ENCODE measurements at regions not wholly inside any gene's neighbourhood (a gene's known extent, or its start where the extent isn't known, plus 50 kb on each side); places are given as distances from the start of the nearest gene placed in this dataset.

DNA sequence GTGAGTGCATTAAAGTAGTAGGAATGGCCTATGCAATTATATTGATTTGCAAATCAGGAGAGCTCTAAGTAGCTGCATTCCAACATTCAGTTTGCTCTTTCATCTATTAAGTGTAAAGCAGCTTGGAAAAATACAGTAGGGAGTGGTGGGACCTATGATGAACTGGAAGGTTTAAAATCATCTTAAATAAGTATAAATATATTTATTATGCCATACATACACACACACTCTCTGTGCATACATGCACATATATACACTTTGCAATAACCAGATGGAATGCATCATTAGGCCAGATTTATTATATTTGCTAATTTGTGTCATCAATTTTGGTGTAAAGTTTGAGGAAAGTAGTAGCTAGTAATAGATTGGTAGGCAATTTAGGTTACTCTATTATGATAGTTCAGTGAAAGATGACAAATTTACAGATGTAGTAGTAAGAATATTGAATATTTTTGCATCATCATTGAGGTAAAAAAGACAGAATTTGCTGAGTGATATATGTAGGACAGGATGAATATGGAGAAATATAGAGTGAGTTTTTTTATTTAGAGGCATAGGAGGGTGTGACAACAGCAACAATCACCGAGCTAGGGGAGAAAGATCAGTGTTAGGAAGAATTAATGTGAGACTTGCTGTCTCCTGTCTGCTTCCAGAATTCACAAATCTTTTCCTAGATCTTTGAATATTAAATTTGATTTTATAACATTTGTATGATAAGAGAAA lies 961.0 kb upstream of the CDH2 start:
- H3K27ac ChIP-seq (ENCODE audit: insufficient read depth, low read length), result no peak overlapping the region
- H3K9ac ChIP-seq (ENCODE audit: insufficient read depth, low read length), result no peak overlapping the region
- H3K79me2 ChIP-seq (ENCODE audit: control insufficient read depth, insufficient read depth, low read length), result no peaks in the 10 kb centered on the region
- TF ChIP-seq, protein P1, sequence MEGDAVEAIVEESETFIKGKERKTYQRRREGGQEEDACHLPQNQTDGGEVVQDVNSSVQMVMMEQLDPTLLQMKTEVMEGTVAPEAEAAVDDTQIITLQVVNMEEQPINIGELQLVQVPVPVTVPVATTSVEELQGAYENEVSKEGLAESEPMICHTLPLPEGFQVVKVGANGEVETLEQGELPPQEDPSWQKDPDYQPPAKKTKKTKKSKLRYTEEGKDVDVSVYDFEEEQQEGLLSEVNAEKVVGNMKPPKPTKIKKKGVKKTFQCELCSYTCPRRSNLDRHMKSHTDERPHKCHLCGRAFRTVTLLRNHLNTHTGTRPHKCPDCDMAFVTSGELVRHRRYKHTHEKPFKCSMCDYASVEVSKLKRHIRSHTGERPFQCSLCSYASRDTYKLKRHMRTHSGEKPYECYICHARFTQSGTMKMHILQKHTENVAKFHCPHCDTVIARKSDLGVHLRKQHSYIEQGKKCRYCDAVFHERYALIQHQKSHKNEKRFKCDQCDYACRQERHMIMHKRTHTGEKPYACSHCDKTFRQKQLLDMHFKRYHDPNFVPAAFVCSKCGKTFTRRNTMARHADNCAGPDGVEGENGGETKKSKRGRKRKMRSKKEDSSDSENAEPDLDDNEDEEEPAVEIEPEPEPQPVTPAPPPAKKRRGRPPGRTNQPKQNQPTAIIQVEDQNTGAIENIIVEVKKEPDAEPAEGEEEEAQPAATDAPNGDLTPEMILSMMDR (conservative IDR thresholded peaks at IDR 0.05 in 1 of 2, IDR thresholded peaks at IDR 0.05 in 1 of 2; ENCODE audit: low read depth in 1 of 2, low read length in 2 of 2), result no peak
- no peak for TF ChIP-seq EZH2 (IDR thresholded peaks at IDR 0.05; ENCODE audit: low read length, missing control alignments)
- H3K36me3 ChIP-seq (ENCODE audit: control insufficient read depth, insufficient read depth, low read length), result no peaks in the 10 kb centered on the region
- no peak for DNase-seq (ENCODE audit: low read depth in 2 of 2)
- H3K4me1 ChIP-seq (ENCODE audit: control insufficient read depth, extremely low read depth, insufficient read depth, low read length), result no peaks in the 10 kb centered on the region
- no peaks in the 10 kb centered on the region for H3K27me3 ChIP-seq (ENCODE audit: control insufficient read depth, insufficient read depth, low read length)
- H2AFZ ChIP-seq (ENCODE audit: low read length), result no peak overlapping the region
- no peaks in the 10 kb centered on the region for H4K20me1 ChIP-seq (ENCODE audit: control insufficient read depth, extremely low read depth, insufficient read depth, low read length)
- no peaks in the 10 kb centered on the region for H3K9me3 ChIP-seq (ENCODE audit: control insufficient read depth, insufficient read depth, low read depth, low read length)
- no peak overlapping the region for H3K4me3 ChIP-seq (replicated peaks in 1 of 4; ENCODE audit: control extremely low read depth in 1 of 4, insufficient read depth in 1 of 4, low read depth in 3 of 4, low read length in 4 of 4)
- no peak overlapping the region for H3K4me2 ChIP-seq (ENCODE audit: extremely low read depth, insufficient read depth, low read length)

DNA sequence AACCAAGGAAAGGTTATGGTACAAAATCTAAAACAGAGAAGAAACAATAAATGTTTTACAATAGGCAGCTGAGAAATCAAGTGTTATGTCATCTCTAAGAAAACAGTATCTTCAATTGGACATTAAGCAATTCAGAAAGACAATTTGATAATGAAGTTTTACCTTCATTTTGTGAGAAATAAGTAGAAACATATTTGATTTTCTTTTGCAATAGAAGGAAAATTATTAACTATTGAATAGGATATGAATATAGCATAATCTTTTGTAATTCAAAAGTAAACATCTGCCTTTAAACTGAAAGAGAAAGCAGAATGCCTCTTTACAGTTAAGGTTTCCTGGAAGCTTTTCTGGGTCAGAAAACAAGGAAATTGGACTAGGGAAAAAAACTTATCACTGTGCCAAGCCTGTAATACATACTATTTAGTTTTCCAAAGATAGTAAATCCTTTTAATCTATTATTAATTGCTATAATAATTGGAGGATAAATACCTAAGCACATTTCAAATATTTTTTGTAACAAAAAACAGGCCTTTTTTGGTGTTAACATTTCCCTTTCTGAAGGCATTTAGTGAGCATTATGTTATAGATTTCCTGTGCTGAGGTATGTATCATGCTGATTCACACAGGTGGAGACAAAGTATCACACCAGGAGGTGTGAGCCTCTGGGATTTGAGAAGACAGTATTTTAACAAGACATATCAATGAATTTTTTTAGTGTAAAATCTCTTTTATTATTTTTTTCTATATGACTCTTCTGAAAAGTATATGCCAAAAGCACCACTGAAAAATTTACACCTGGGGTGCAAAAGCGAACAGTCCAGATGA lies 947.0 kb upstream of the CDH2 start:
- Histone ChIP-seq H3K27me3 (ENCODE audit: control insufficient read depth, insufficient read depth, low read length) (no peaks in the 10 kb centered on the region), H3K4me3 (replicated peaks in 1 of 4; ENCODE audit: control extremely low read depth in 1 of 4, insufficient read depth in 1 of 4, low read depth in 3 of 4, low read length in 4 of 4) (peak overlapping the region in 2 of 4 experiments; percentile 9 to 10), H3K9ac (ENCODE audit: insufficient read depth, low read length) (no peak overlapping the region), H3K9me3 (ENCODE audit: control insufficient read depth, insufficient read depth, low read depth, low read length) (no peaks in the 10 kb centered on the region), H3K36me3 (ENCODE audit: control insufficient read depth, insufficient read depth, low read length) (no peaks in the 10 kb centered on the region), H4K20me1 (ENCODE audit: control insufficient read depth, extremely low read depth, insufficient read depth, low read length) (no peaks in the 10 kb centered on the region), H2AFZ (ENCODE audit: low read length) (peak overlapping the region; percentile 75), H3K4me2 (ENCODE audit: extremely low read depth, insufficient read depth, low read length) (peak overlapping the region; percentile 51), H3K79me2 (ENCODE audit: control insufficient read depth, insufficient read depth, low read length) (no peaks in the 10 kb centered on the region), H3K4me1 (ENCODE audit: control insufficient read depth, extremely low read depth, insufficient read depth, low read length) (no peaks in the 10 kb centered on the region), H3K27ac (ENCODE audit: insufficient read depth, low read length) (no peak overlapping the region)
- DNase-seq (ENCODE audit: low read depth in 2 of 2), result peak in 1 of 2 donors; percentile 14
- no peak for TF ChIP-seq EZH2 (IDR thresholded peaks at IDR 0.05; ENCODE audit: low read length, missing control alignments)
- TF ChIP-seq, protein P1 (conservative IDR thresholded peaks at IDR 0.05 in 1 of 2, IDR thresholded peaks at IDR 0.05 in 1 of 2; ENCODE audit: low read depth in 1 of 2, low read length in 2 of 2), result no peak

DNA sequence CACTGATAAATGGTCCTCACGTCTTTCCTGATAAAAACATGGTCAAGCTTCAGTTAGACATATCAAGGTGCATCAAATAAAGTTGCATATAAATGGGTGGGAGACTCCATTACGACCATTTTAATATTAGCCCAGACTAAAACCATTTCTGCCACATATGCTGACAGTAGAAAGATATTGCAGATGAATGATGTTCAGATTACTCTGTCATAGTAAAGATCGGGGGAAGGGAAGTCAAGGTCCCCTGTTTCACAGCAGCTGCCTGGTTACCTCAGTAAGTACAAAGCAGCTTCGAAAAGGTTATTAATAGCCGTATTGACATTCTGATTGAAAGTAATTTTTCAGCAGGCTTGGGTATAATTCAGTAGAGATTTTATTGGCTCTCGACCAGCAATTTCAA lies 927.7 kb upstream of the CDH2 start:
- Histone ChIP-seq H3K4me1 (ENCODE audit: control insufficient read depth, extremely low read depth, insufficient read depth, low read length) (no peaks in the 10 kb centered on the region), H3K27me3 (ENCODE audit: control insufficient read depth, insufficient read depth, low read length) (no peaks in the 10 kb centered on the region), H3K4me3 (replicated peaks in 1 of 4; ENCODE audit: control extremely low read depth in 1 of 4, insufficient read depth in 1 of 4, low read depth in 3 of 4, low read length in 4 of 4) (no peak overlapping the region), H3K9me3 (ENCODE audit: control insufficient read depth, insufficient read depth, low read depth, low read length) (no peaks in the 10 kb centered on the region), H3K9ac (ENCODE audit: insufficient read depth, low read length) (no peak overlapping the region), H2AFZ (ENCODE audit: low read length) (no peak overlapping the region), H3K79me2 (ENCODE audit: control insufficient read depth, insufficient read depth, low read length) (no peaks in the 10 kb centered on the region), H3K4me2 (ENCODE audit: extremely low read depth, insufficient read depth, low read length) (no peak overlapping the region), H3K36me3 (ENCODE audit: control insufficient read depth, insufficient read depth, low read length) (no peaks in the 10 kb centered on the region), H4K20me1 (ENCODE audit: control insufficient read depth, extremely low read depth, insufficient read depth, low read length) (no peaks in the 10 kb centered on the region), H3K27ac (ENCODE audit: insufficient read depth, low read length) (no peak overlapping the region)
- no peak for DNase-seq (ENCODE audit: low read depth in 2 of 2)
- no peak for TF ChIP-seq EZH2 (IDR thresholded peaks at IDR 0.05; ENCODE audit: low read length, missing control alignments)
- TF ChIP-seq, protein P1 (conservative IDR thresholded peaks at IDR 0.05 in 1 of 2, IDR thresholded peaks at IDR 0.05 in 1 of 2; ENCODE audit: low read depth in 1 of 2, low read length in 2 of 2), result no peak

All from fibroblast of lung (primary cell).